ENCODE measurements at regions not wholly inside any gene's neighbourhood (a gene's known extent, or its start where the extent isn't known, plus 50 kb on each side); places are given as distances from the start of the nearest gene placed in this dataset.

DNA sequence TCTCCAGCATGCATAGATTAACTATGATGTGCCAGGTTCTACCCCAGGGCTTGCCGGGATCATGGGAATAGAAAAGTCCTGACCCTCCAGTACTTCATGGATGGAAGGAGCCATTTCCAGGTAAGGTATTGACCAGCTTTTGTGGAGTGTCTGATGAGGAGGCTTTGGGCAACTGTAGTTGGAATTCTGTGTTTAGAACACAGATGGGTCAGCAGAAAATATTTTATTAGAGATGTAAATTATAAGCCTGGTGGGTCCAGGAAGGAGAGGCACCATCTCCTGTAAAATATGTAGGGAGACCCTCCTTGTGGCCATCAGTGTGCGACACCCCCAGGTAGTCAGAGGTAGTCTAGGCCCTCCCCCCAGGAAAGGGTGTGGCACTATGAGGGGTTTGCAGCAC lies 156.2 kb downstream of the IRX1 start:
- TF ChIP-seq EZH2 (IDR thresholded peaks at IDR 0.05; ENCODE audit: insufficient read depth, low read length), result no peak
- TF ChIP-seq, protein P1, sequence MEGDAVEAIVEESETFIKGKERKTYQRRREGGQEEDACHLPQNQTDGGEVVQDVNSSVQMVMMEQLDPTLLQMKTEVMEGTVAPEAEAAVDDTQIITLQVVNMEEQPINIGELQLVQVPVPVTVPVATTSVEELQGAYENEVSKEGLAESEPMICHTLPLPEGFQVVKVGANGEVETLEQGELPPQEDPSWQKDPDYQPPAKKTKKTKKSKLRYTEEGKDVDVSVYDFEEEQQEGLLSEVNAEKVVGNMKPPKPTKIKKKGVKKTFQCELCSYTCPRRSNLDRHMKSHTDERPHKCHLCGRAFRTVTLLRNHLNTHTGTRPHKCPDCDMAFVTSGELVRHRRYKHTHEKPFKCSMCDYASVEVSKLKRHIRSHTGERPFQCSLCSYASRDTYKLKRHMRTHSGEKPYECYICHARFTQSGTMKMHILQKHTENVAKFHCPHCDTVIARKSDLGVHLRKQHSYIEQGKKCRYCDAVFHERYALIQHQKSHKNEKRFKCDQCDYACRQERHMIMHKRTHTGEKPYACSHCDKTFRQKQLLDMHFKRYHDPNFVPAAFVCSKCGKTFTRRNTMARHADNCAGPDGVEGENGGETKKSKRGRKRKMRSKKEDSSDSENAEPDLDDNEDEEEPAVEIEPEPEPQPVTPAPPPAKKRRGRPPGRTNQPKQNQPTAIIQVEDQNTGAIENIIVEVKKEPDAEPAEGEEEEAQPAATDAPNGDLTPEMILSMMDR (IDR thresholded peaks at IDR 0.05; ENCODE audit: insufficient read depth, low read depth, low read length), result no peak
